HG03280 (cell line): ENCODE measurements at regions not wholly inside any gene's neighbourhood (a gene's known extent, or its start where the extent isn't known, plus 50 kb on each side); places are given as distances from the start of the nearest gene placed in this dataset.
"Not testable (repeated sequence)": the region's sequence is repeated elsewhere in the genome, so short reads cannot be mapped to it uniquely, and the experiment has no call there.

Source experiments
- ATAC-seq: cut with Tn5 transposase; IDR thresholded peaks from one replicate; pipeline ENCODE4 v1.9.1; 2021; ENCODE audit warnings: mild to moderate bottlenecking, moderate library complexity; ENCODE audit not compliant: unreplicated experiment

DNA sequence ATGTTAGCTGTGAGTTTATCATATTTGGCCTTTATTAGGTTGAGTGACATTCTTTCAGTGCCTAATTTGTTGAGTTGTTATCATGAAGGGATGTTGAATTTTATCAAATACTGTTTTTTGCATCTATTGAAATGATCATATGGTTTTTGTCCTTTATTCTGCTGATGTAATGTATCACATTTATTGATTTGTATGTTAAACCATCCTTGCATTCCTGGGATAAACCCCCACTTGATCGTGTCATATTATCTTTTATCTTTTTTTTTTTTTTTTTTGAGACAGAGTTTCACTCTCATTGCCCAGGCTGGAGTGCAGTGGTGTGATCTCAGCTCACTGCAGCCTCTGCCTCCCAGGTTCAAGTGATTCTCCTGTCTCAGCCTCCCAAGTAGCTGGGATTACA lies 51.9 kb upstream of the MFGE8 start:
- ATAC-seq, result not testable (repeated sequence)

- no peak for ATAC-seq
Observed at GRCh38 chr15:88970232-88970631, 57.1 kb upstream of the MFGE8 start.

GRCh38 chr15:88974392-88974791 lies 61.2 kb upstream of the MFGE8 start:
- ATAC-seq, result no peak

- no peak for ATAC-seq
Observed at GRCh38 chr15:88975891-88976290, 62.7 kb upstream of the MFGE8 start.

DNA sequence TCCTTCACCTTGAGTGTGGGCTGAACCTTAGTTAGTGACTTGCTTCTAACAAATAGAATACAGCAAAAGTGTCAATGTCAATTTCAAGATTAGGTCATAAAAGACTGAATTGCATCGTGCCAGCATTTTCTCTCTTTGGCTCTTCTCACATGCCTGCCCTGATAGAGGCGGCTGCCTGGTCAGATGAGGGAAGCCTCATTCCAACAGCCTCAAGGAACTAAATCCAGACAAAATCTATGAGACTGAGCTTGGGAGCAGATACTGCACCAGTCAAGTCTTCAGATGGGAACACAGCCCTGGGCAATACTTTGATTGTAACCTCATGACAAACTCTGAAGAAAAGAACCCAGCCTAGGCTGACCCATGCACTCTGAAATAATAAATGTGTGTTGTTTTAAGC lies 63.5 kb upstream of the MFGE8 start:
- ATAC-seq, result no peak

DNA sequence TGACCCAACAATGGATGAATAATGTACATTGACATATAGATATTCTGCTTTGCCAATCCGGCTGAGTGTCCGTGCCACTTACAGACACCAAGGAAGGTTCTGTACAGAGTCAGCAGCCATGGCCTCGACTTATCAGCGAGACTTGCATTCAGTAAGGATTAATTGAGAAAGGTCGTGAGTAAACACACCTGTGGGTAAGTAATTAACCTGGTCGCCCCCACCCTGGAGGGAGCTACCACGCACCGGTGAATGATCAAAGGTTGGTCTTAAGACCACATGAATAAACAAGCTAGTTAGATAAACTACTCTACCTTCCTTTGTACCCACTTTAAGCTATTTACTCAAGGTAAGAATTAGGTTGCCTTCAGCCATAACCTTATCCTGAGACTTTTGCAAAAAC lies 66.5 kb upstream of the MFGE8 start:
- no peak for ATAC-seq

GRCh38 chr15:88980498-88980897 lies 67.3 kb upstream of the MFGE8 start:
- no peak for ATAC-seq

GRCh38 chr15:88981244-88982215 lies 68.4 kb upstream of the MFGE8 start:
- ATAC-seq, result no peak

- peak; percentile 93 for ATAC-seq
Observed at GRCh38 chr15:88982304-88982945, 69.2 kb upstream of the MFGE8 start.

- no peak for ATAC-seq
Observed at GRCh38 chr15:88982946-88983342, 69.8 kb upstream of the MFGE8 start.

- ATAC-seq, result no peak
Observed at GRCh38 chr15:88983861-88984429, 70.8 kb upstream of the MFGE8 start.

GRCh38 chr15:88985547-88986393 lies 72.6 kb upstream of the MFGE8 start:
- ATAC-seq, result no peak

DNA sequence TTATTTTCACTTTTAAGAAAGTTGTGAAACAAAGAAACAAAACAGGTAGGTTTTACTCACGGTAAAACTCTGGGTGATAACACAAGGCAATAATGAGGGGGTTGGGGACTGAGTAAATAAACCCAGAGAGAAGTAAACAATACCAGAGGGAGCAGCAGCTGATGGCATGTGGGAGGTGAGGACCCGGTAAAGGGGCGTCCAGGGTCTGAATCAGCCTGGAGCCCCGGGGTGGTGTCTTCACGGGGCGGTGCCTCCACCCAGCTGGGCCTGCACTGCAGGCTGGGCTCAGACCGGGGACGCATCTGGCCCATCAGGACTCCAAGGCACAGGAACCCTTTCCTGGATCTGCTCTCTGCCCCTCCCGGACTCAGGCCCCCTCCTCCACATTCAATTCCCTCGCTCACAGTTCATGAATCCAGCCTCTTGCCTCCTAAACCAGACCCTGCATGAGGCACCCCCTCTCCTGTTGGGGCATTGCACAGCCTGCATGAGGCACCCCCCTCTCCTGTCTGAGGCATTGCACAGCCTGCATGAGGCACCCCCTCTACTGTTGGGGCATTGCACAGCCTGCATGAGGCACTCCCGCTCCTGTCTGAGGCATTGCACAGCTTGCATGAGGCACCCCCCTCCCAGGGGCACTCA lies 73.9 kb upstream of the MFGE8 start:
- ATAC-seq, result no peak

DNA sequence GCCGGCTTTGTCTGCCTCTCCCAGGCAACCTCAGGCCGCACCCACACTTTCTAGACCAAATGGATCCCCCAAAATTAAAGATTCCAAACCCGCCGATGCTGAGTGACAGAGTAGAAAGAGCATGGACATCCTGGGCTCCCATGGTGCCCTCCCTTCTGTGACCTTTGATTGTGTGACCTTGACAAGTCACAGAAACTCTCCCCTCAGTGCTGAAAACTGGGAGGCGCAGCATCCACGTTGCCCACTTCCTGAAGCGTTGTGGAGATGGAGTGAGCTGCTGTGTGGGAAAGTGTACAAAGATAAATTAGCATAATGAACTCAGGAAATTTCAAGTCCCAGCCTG lies 74.4 kb upstream of the MFGE8 start:
- ATAC-seq, result no peak

DNA sequence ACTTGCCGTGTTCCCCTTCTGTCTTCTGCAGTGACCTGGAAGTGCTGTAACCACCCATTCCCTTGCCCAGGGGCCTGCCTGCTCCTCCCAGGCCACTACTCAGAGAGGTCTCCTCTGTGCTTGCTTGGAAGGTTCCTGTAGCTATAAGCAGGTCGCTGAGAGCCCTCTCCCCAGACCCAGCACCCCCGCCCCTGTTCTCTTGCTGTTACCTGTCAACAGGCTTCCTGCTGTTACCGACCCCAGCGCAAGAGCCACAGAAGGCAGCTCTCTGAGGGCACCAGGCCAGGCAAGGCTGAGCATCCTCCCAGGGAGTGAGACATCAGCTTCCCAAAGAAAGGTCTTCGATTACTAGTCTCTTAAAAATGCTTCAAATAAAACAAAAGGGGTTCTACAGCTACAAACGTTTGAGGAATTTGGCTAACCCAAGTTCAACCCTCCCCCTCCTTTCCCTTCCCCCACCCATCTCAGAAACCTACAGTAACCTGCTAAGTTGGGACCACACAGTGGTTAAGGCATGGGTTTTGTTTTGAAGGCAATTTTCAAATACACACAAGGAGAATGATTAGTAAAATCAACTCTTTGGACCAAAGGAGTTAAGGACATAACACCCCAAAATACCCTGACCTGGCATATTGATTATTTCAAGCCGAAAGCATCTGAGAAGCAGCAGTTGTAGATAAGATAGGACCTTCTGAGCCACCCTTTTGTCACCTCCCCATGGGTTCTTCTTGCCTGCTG lies 74.9 kb upstream of the MFGE8 start:
- no peak for ATAC-seq

DNA sequence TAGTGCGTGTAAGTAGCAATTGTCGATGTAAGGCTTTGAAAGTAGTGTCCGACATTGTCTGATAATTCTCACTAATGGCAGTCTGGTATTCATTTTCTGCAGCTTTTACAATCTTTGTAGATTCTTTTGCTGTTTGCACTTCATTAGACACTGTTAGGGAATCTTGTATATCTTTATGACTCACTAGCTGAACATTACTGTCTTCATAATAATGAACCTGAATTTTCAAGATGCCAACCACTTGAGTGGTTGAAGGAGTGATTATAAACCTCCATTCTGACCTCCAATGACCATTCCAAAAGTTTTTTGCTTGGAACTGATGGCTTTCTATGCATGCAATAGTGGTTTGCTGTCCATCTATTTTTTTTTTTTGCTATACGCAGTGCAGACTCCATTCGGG lies 76.4 kb upstream of the MFGE8 start:
- no peak for ATAC-seq

- ATAC-seq, result no peak
Observed at GRCh38 chr15:88990185-88990679, 77.1 kb upstream of the MFGE8 start.

- ATAC-seq, result no peak
Observed at GRCh38 chr15:88992216-88992615, 79.0 kb upstream of the MFGE8 start.

- ATAC-seq, result no peak
Observed at GRCh38 chr15:88992912-88993376, 79.8 kb upstream of the MFGE8 start.

DNA sequence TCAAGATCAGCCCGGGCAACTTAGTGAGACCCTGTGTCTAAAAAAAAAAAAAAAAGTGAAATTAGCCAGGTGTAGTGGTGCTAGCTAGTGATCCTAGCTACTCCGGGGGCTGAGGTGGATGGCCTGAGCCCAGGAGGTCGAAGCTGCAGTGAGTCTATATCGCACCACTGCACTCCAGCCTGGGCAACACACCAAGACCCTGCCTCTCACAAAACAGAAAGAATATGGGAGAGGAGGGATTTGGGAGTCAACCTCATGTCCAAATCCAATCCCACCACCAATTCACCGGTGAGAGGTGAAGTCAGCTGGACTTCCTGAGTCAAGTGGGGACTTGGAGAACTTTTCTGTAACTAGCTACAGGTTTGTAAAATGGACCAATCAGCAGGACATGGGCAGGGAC lies 80.5 kb upstream of the MFGE8 start:
- ATAC-seq, result no peak
